ENCODE measurements at regions not wholly inside any gene's neighbourhood (a gene's known extent, or its start where the extent isn't known, plus 50 kb on each side); places are given as distances from the start of the nearest gene placed in this dataset.

GRCh38 chr3:89974903-89975519, 867.6 kb downstream of the EPHA3 start:
- TF ChIP-seq ZNF350 (tag by site-specific recombination; IDR thresholded peaks at IDR 0.05), result no peak
- no peak for TF ChIP-seq CTCF (tag by site-specific recombination; IDR thresholded peaks at IDR 0.05)
- TF ChIP-seq ZBTB8A (tag by site-specific recombination; IDR thresholded peaks at IDR 0.05), result no peak
- no peak for TF ChIP-seq ZNF394 (tag by site-specific recombination; IDR thresholded peaks at IDR 0.05; ENCODE audit: borderline replicate concordance)
- TF ChIP-seq ZBTB49 (tag by site-specific recombination; IDR thresholded peaks at IDR 0.05; ENCODE audit: low read depth), result no peak
- TF ChIP-seq ZBTB21 (tag by site-specific recombination; IDR thresholded peaks at IDR 0.05), result no peak
- TF ChIP-seq ZNF155 (tag by site-specific recombination; IDR thresholded peaks at IDR 0.05), result no peak
- no peak for TF ChIP-seq ZNF513 (tag by site-specific recombination; IDR thresholded peaks at IDR 0.05)

Data from HEK293 (cell line).